Sigmoid colon (tissue), 6 donors: ENCODE measurements at regions not wholly inside any gene's neighbourhood (a gene's known extent, or its start where the extent isn't known, plus 50 kb on each side); places are given as distances from the start of the nearest gene placed in this dataset.
A peak's percentile ranks its signal among the peaks of the same experiment; 100 is the strongest.

Experiments used
- DNase-seq: peaks from one replicate; pipeline ENCODE4 v3.0.0-alpha.2; 2019
- H3K27ac ChIP-seq, 4 donors: fragments of 200-600 bp; sonication (generic); one replicate each; pipeline ENCODE4 v1.5.1; 2016 to 2019; ENCODE audit warnings: mild to moderate bottlenecking in 1 of 4
- H3K27me3 ChIP-seq, 3 donors: fragments of 200-600 bp; sonication (generic); one replicate each; pipeline ENCODE4 v1.5.1; 2019; ENCODE audit warnings: mild to moderate bottlenecking in 1 of 3
- H3K36me3 ChIP-seq, 4 donors: fragments of 200-600 bp; sonication (generic); one replicate each; pipeline ENCODE4 v1.5.1; 2016 to 2019
- H3K4me1 ChIP-seq, 4 donors: fragments of 200-600 bp; sonication (generic); one replicate each; pipeline ENCODE4 v1.5.1; 2017 to 2019
- H3K4me3 ChIP-seq, 4 donors: fragments of 200-600 bp; sonication (generic); one replicate each; pipeline ENCODE4 v1.5.1; 2017 to 2019; ENCODE audit warnings: mild to moderate bottlenecking in 2 of 4, moderate library complexity in 1 of 4
- H3K9me3 ChIP-seq, 4 donors: fragments of 200-600 bp in 3 of 4; sonication (generic) in 3 of 4; one replicate each; pipeline versions ENCODE4 v1.5.1 to v1.6.1; 2013 to 2019
- EP300 ChIP-seq, 4 donors: sonication (generic); formaldehyde crosslinking; IDR thresholded peaks; one replicate each; pipeline ENCODE4 v1.6.1; 2017; ENCODE audit warnings: antibody characterized with exemption in 4 of 4
- POLR2A ChIP-seq, 2 donors: fragments of 450-650 bp; IDR thresholded peaks; one replicate each; pipeline ENCODE4 v1.6.1; 2016; ENCODE audit warnings: antibody characterized with exemption in 2 of 2, mild to moderate bottlenecking in 2 of 2, moderate library complexity in 2 of 2
- POLR2AphosphoS5 ChIP-seq, 4 donors: sonication (generic); formaldehyde crosslinking; IDR thresholded peaks; one replicate each; pipeline ENCODE4 v1.6.1; 2017; ENCODE audit warnings: antibody characterized with exemption in 4 of 4
- WGBS, 2 donors: extraction: QIAGEN DNeasy Blood & Tissue Kit; methylation state at CpG; one replicate each; pipeline ENCODE4 v1.1.7; 2013; 5-methylcytosine and 5-hydroxymethylcytosine counted together
- intact Hi-C: fragments of 100-400 bp; cut with DNase I; formaldehyde crosslinking; loops from one replicate; pipeline ENCODE4 v1.15.1; 2023
- TF ChIP-seq, protein P1 (sequence below), 4 experiments: fragments of 450-650 bp in 3 of 4; fragments of 200-600 bp in 1 of 4; IDR thresholded peaks; one replicate each; pipeline ENCODE4 v1.5.1; 2016 to 2019; ENCODE audit warnings: antibody characterized with exemption in 4 of 4, mild to moderate bottlenecking in 3 of 4, moderate library complexity in 2 of 4
- donor health status: healthy with polysubstance abuse.
- donor health status: healthy.

GRCh38 chr17:77745702-77746101 lies 212.8 kb upstream of the TNRC6C start:
- DNase-seq, result peak; percentile 12
- Histone ChIP-seq H3K36me3 (no peaks in the 10 kb centered on the region), H3K9me3 (no peaks in the 10 kb centered on the region), H3K27me3 (no peaks in the 10 kb centered on the region), H3K27ac (no peak overlapping the region), H3K4me1 (no peaks in the 10 kb centered on the region), H3K4me3 (no peak overlapping the region)
- WGBS, 2 donors, result 16 to 67% methylated on average over 2 of the region's 2 CpGs
- intact Hi-C loops, result no loop called here
- no peak for TF ChIP-seq EP300 (IDR thresholded peaks at IDR 0.05)
- TF ChIP-seq, protein P1, sequence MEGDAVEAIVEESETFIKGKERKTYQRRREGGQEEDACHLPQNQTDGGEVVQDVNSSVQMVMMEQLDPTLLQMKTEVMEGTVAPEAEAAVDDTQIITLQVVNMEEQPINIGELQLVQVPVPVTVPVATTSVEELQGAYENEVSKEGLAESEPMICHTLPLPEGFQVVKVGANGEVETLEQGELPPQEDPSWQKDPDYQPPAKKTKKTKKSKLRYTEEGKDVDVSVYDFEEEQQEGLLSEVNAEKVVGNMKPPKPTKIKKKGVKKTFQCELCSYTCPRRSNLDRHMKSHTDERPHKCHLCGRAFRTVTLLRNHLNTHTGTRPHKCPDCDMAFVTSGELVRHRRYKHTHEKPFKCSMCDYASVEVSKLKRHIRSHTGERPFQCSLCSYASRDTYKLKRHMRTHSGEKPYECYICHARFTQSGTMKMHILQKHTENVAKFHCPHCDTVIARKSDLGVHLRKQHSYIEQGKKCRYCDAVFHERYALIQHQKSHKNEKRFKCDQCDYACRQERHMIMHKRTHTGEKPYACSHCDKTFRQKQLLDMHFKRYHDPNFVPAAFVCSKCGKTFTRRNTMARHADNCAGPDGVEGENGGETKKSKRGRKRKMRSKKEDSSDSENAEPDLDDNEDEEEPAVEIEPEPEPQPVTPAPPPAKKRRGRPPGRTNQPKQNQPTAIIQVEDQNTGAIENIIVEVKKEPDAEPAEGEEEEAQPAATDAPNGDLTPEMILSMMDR (IDR thresholded peaks at IDR 0.05), result no peak
- no peak for TF ChIP-seq POLR2A (IDR thresholded peaks at IDR 0.05)
- TF ChIP-seq POLR2AphosphoS5 (IDR thresholded peaks at IDR 0.05), result no peak

- intact Hi-C loops, result no loop called here
- TF ChIP-seq EP300 (IDR thresholded peaks at IDR 0.05) (no peak), POLR2A (IDR thresholded peaks at IDR 0.05) (no peak), POLR2AphosphoS5 (IDR thresholded peaks at IDR 0.05) (no peak)
- TF ChIP-seq, protein P1 (IDR thresholded peaks at IDR 0.05), result no peak
- DNase-seq, result peak; percentile 52
- 87 to 90% methylated on average over 8 of the region's 8 CpGs for WGBS, 2 donors
- Histone ChIP-seq H3K9me3 (no peaks in the 10 kb centered on the region), H3K27ac (no peak overlapping the region), H3K4me3 (no peak overlapping the region), H3K4me1 (no peaks in the 10 kb centered on the region), H3K27me3 (no peaks in the 10 kb centered on the region), H3K36me3 (no peaks in the 10 kb centered on the region)
Observed at GRCh38 chr17:77746393-77746792, 212.1 kb upstream of the TNRC6C start.

DNA sequence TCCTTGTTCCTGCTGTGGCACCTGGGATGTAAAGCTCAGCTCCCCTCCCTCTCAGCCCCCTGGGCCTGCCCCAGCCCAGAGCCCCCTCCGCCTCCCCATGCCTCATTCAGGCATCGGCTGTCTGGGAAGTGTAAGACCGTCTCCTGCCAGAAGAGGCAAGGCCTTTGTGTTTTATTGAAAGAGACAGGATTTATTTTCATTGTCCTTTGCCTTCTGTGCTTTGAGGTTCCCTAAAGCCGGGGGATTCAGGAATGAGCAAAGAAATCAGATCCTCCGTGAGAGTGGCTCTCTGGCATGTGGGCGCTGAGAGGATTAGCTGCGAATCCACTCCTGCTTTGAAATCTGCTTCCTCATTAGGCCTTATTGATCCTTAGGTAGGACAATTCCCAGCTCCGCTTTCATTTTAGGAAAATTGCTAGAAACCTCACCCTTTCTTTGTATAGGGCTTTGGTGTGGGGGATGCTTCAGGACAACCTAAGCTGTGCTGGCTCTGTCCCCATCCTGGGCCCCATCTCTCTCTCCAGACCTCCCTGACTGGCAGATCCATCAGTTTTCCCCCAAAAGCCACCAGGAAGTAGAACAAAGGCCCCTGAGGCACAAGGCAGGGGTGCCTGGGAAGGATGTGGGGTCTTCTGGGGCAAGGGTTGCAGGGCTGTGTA lies 211.5 kb upstream of the TNRC6C start:
- H3K9me3 ChIP-seq, result no peaks in the 10 kb centered on the region
- TF ChIP-seq EP300 (IDR thresholded peaks at IDR 0.05) (no peak), POLR2AphosphoS5 (IDR thresholded peaks at IDR 0.05) (no peak), POLR2A (IDR thresholded peaks at IDR 0.05) (no peak)
- TF ChIP-seq, protein P1 (IDR thresholded peaks at IDR 0.05), result no peak
- intact Hi-C loops, result no loop called here
- WGBS, 2 donors, result 66 to 87% methylated on average over 8 of the region's 8 CpGs
- no peaks in the 10 kb centered on the region for H3K27me3 ChIP-seq
- no peak overlapping the region for H3K4me3 ChIP-seq
- no peaks in the 10 kb centered on the region for H3K36me3 ChIP-seq
- no peak overlapping the region for H3K27ac ChIP-seq
- no peaks in the 10 kb centered on the region for H3K4me1 ChIP-seq
- DNase-seq, result peak; percentile 18

- intact Hi-C loops, result no loop called here
- TF ChIP-seq POLR2AphosphoS5 (IDR thresholded peaks at IDR 0.05), result no peak
- TF ChIP-seq EP300 (IDR thresholded peaks at IDR 0.05), result no peak
- TF ChIP-seq, protein P1 (IDR thresholded peaks at IDR 0.05), result no peak
- TF ChIP-seq POLR2A (IDR thresholded peaks at IDR 0.05), result no peak
- no peaks in the 10 kb centered on the region for H3K4me1 ChIP-seq
- H3K36me3 ChIP-seq, result no peaks in the 10 kb centered on the region
- H3K27me3 ChIP-seq, result no peaks in the 10 kb centered on the region
- H3K9me3 ChIP-seq, result no peaks in the 10 kb centered on the region
- no peak overlapping the region for H3K4me3 ChIP-seq
- peak; percentile 58 for DNase-seq
- H3K27ac ChIP-seq, result no peak overlapping the region
- 88 to 95% methylated on average over 7 of the region's 7 CpGs for WGBS, 2 donors
Observed at GRCh38 chr17:77748436-77748835, 210.1 kb upstream of the TNRC6C start.

DNA sequence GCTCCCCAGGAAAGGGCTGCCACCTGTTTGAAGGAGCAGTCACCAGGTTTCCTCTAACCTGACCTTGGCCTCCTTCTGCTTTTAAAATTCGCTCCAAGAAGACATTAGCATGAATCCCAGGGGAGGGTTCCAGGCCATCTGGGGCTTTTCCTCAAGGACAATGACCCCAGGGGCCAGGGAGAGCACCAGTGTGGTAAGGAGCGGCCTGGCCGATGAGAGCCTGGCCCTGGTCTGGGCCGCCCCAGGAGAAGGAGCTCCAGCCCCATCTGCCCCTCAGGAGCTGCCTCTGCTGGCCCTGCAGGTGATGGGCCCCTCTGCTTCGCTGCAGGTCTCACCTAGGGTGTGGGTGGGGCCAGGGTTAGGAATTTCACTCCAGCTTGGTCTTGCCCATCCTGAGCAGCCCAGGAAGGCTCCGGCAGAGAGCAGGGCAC lies 209.2 kb upstream of the TNRC6C start:
- Histone ChIP-seq H3K27me3 (no peaks in the 10 kb centered on the region), H3K4me1 (no peaks in the 10 kb centered on the region), H3K9me3 (no peaks in the 10 kb centered on the region), H3K27ac (no peak overlapping the region), H3K36me3 (no peaks in the 10 kb centered on the region), H3K4me3 (no peak overlapping the region)
- intact Hi-C loops, result no loop called here
- no peak for TF ChIP-seq POLR2AphosphoS5 (IDR thresholded peaks at IDR 0.05)
- TF ChIP-seq, protein P1 (IDR thresholded peaks at IDR 0.05), result no peak
- TF ChIP-seq POLR2A (IDR thresholded peaks at IDR 0.05), result no peak
- no peak for TF ChIP-seq EP300 (IDR thresholded peaks at IDR 0.05)
- 63 to 84% methylated on average over 6 of the region's 6 CpGs for WGBS, 2 donors
- DNase-seq, result peak; percentile 46
